ENCODE measurements at regions not wholly inside any gene's neighbourhood (a gene's known extent, or its start where the extent isn't known, plus 50 kb on each side); places are given as distances from the start of the nearest gene placed in this dataset.

GRCh38 chr2:240216167-240216566 is 75.7 kb upstream of the OTOS start:
- Histone ChIP-seq H3K4me1 (ENCODE audit: control insufficient read depth, insufficient read depth, low read length, poor library complexity, severe bottlenecking) (no peaks in the 10 kb centered on the region), H3K4me3 (ENCODE audit: extremely low read depth, insufficient read depth, low read length, poor library complexity, severe bottlenecking) (no peak overlapping the region), H3K36me3 (ENCODE audit: control insufficient read depth, insufficient read depth, low read length) (no peaks in the 10 kb centered on the region), H3K27ac (ENCODE audit: low read depth, low read length, severe bottlenecking) (no peak overlapping the region), H3K9me3 (ENCODE audit: control insufficient read depth, low read length) (no peaks in the 10 kb centered on the region)
- 71 to 73% methylated on average over 6 to 8 of the region's 8 CpGs for WGBS, 2 experiments (ENCODE audit: insufficient coverage in 2 of 2)

DNA sequence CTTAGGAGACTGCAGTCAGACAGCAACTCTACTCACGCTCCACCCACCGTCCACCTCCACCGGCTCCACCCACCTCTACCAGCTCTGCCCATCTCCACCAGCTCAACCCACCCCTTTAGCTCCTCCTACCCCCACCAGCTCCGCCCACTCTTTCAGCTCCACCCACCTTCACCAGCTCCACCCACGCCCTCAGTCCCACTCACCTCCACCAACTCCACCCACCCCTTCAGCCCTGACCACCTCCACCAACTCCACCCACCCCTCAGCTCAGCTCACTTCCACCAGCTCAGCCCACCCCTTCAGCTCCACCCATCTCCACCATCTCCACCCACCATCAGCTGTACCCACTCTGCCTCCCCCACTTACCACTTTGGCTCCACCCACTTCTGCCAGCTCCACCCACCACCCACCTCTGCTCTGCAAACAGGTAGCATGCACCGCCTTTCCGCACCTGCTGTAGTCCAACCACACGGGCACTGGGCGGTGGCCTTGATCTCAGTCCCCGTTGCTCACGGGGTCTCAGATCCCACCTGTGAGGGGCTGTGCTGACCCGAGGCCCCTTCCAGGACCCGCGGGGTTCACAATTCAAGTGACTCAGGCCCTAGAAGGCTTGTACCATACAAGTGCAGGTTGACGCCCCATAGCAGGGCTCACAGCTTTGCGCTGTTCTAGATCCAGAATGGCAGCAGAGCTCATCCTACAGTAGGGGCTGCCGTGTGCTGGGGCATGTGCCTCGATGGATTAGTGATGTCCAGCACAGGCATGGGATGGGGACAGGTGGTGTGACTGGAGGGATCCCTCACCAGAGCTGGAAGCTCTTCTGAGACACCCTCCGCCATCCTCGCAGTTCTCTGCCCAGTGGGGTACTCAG is 77.2 kb upstream of the OTOS start:
- Histone ChIP-seq H3K36me3 (ENCODE audit: control insufficient read depth, insufficient read depth, low read length) (no peaks in the 10 kb centered on the region), H3K4me3 (ENCODE audit: extremely low read depth, insufficient read depth, low read length, poor library complexity, severe bottlenecking) (no peak overlapping the region), H3K4me1 (ENCODE audit: control insufficient read depth, insufficient read depth, low read length, poor library complexity, severe bottlenecking) (no peaks in the 10 kb centered on the region), H3K27ac (ENCODE audit: low read depth, low read length, severe bottlenecking) (no peak overlapping the region), H3K9me3 (ENCODE audit: control insufficient read depth, low read length) (peaks cover 4% of the 10 kb centered on the region)
- 84 to 96% methylated on average over 17 to 18 of the region's 20 CpGs for WGBS, 2 experiments (ENCODE audit: insufficient coverage in 2 of 2)

- Histone ChIP-seq H3K36me3 (ENCODE audit: control insufficient read depth, insufficient read depth, low read length) (no peaks in the 10 kb centered on the region), H3K4me3 (ENCODE audit: extremely low read depth, insufficient read depth, low read length, poor library complexity, severe bottlenecking) (no peak overlapping the region), H3K9me3 (ENCODE audit: control insufficient read depth, low read length) (peaks cover 4% of the 10 kb centered on the region), H3K27ac (ENCODE audit: low read depth, low read length, severe bottlenecking) (no peak overlapping the region), H3K4me1 (ENCODE audit: control insufficient read depth, insufficient read depth, low read length, poor library complexity, severe bottlenecking) (no peaks in the 10 kb centered on the region)
- 90 to 91% methylated on average over 12 to 13 of the region's 16 CpGs for WGBS, 2 experiments (ENCODE audit: insufficient coverage in 2 of 2)
Measured at GRCh38 chr2:240219208-240219890, 78.9 kb upstream of the OTOS start.

DNA sequence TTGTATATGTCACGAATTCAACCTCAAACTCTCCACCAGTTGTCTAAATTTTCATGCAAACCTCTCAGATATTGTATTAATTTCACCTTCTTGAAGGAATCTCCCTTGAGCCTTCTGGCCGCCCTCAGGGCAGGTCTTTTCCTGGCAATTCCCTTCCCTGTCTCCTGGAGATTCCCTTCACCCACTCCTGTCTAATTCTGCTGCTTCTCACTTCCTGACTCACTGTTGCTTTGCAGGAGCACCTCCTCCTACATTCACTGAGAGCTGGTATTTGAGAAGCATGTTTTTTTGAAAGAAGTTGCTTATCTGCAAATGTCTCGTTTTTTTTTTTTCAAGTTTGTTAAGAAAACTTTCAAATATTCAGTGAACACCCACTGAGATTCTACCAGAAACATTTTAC is 79.9 kb upstream of the OTOS start:
- H3K9me3 ChIP-seq (ENCODE audit: control insufficient read depth, low read length), result peaks cover 4% of the 10 kb centered on the region
- no peaks in the 10 kb centered on the region for H3K36me3 ChIP-seq (ENCODE audit: control insufficient read depth, insufficient read depth, low read length)
- H3K4me3 ChIP-seq (ENCODE audit: extremely low read depth, insufficient read depth, low read length, poor library complexity, severe bottlenecking), result no peak overlapping the region
- 83% methylated on average over 2 of the region's 3 CpGs for WGBS, 2 experiments (ENCODE audit: insufficient coverage in 2 of 2)
- no peak overlapping the region for H3K27ac ChIP-seq (ENCODE audit: low read depth, low read length, severe bottlenecking)
- H3K4me1 ChIP-seq (ENCODE audit: control insufficient read depth, insufficient read depth, low read length, poor library complexity, severe bottlenecking), result no peaks in the 10 kb centered on the region

- no peaks in the 10 kb centered on the region for H3K36me3 ChIP-seq (ENCODE audit: control insufficient read depth, insufficient read depth, low read length)
- 77 to 82% methylated on average over 6 to 7 of the region's 7 CpGs for WGBS, 2 experiments (ENCODE audit: insufficient coverage in 2 of 2)
- H3K4me1 ChIP-seq (ENCODE audit: control insufficient read depth, insufficient read depth, low read length, poor library complexity, severe bottlenecking), result no peaks in the 10 kb centered on the region
- peaks cover 9% of the 10 kb centered on the region for H3K9me3 ChIP-seq (ENCODE audit: control insufficient read depth, low read length)
- H3K4me3 ChIP-seq (ENCODE audit: extremely low read depth, insufficient read depth, low read length, poor library complexity, severe bottlenecking), result no peak overlapping the region
- no peak overlapping the region for H3K27ac ChIP-seq (ENCODE audit: low read depth, low read length, severe bottlenecking)
Measured at GRCh38 chr2:240223631-240224030, 83.2 kb upstream of the OTOS start.

DNA sequence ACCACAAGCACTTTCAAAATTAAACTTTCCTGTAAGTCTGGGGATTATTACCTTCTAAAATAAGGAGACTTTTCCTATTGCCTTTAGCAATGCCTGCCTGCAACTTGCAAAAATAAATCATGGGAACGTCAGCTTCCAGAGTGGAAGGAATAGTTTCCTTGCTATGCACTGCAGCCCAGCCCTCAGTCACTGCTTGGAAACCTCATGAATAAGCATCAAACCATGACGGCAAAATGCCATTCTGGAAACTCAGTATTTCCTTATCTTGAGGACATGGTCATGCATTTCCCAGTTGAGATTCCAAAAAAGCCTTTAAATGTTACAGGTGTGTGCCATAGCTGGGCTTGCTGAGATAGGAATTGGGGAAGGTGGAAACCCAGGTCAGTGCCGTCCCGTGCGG is 84.2 kb upstream of the OTOS start:
- H3K36me3 ChIP-seq (ENCODE audit: control insufficient read depth, insufficient read depth, low read length), result no peaks in the 10 kb centered on the region
- H3K4me1 ChIP-seq (ENCODE audit: control insufficient read depth, insufficient read depth, low read length, poor library complexity, severe bottlenecking), result no peaks in the 10 kb centered on the region
- H3K4me3 ChIP-seq (ENCODE audit: extremely low read depth, insufficient read depth, low read length, poor library complexity, severe bottlenecking), result no peak overlapping the region
- H3K27ac ChIP-seq (ENCODE audit: low read depth, low read length, severe bottlenecking), result no peak overlapping the region
- 91 to 92% methylated on average over 4 to 5 of the region's 5 CpGs for WGBS, 2 experiments (ENCODE audit: insufficient coverage in 2 of 2)
- H3K9me3 ChIP-seq (ENCODE audit: control insufficient read depth, low read length), result peaks cover 18% of the 10 kb centered on the region

DNA sequence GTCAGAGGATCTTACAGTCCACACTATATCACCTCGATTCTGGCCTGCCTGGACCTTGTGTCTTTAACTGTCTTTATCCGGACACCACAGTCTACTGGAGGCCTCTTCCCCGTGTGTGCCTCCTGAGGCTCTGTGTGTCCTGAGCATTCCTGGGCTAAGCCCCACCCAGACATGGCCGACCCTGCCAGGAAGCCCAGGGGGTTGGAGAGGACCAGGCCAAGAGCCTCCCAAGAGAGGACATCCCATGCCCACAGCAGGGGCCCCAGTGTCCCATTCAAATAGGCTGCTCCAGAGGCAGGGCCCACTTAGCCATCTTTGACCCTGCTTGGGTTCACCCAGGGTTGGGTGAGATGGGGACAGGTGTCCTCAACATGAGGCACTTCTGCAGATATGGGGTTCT is 84.7 kb upstream of the OTOS start:
- Histone ChIP-seq H3K27ac (ENCODE audit: low read depth, low read length, severe bottlenecking) (no peak overlapping the region), H3K4me3 (ENCODE audit: extremely low read depth, insufficient read depth, low read length, poor library complexity, severe bottlenecking) (no peak overlapping the region), H3K36me3 (ENCODE audit: control insufficient read depth, insufficient read depth, low read length) (no peaks in the 10 kb centered on the region), H3K4me1 (ENCODE audit: control insufficient read depth, insufficient read depth, low read length, poor library complexity, severe bottlenecking) (no peaks in the 10 kb centered on the region), H3K9me3 (ENCODE audit: control insufficient read depth, low read length) (peaks cover 22% of the 10 kb centered on the region)
- 77 to 86% methylated on average over 3 to 4 of the region's 4 CpGs for WGBS, 2 experiments (ENCODE audit: insufficient coverage in 2 of 2)

- Histone ChIP-seq H3K9me3 (ENCODE audit: control insufficient read depth, low read length) (peaks cover 22% of the 10 kb centered on the region), H3K36me3 (ENCODE audit: control insufficient read depth, insufficient read depth, low read length) (no peaks in the 10 kb centered on the region), H3K4me3 (ENCODE audit: extremely low read depth, insufficient read depth, low read length, poor library complexity, severe bottlenecking) (no peak overlapping the region), H3K4me1 (ENCODE audit: control insufficient read depth, insufficient read depth, low read length, poor library complexity, severe bottlenecking) (no peaks in the 10 kb centered on the region), H3K27ac (ENCODE audit: low read depth, low read length, severe bottlenecking) (no peak overlapping the region)
- 84 to 96% methylated on average over 4 to 5 of the region's 8 CpGs for WGBS, 2 experiments (ENCODE audit: insufficient coverage in 2 of 2)
Measured at GRCh38 chr2:240225660-240226475, 85.4 kb upstream of the OTOS start.

- Histone ChIP-seq H3K4me3 (ENCODE audit: extremely low read depth, insufficient read depth, low read length, poor library complexity, severe bottlenecking) (no peak overlapping the region), H3K27ac (ENCODE audit: low read depth, low read length, severe bottlenecking) (no peak overlapping the region), H3K36me3 (ENCODE audit: control insufficient read depth, insufficient read depth, low read length) (no peaks in the 10 kb centered on the region), H3K9me3 (ENCODE audit: control insufficient read depth, low read length) (peaks cover 22% of the 10 kb centered on the region), H3K4me1 (ENCODE audit: control insufficient read depth, insufficient read depth, low read length, poor library complexity, severe bottlenecking) (no peaks in the 10 kb centered on the region)
- 91 to 94% methylated on average over 6 to 8 of the region's 8 CpGs for WGBS, 2 experiments (ENCODE audit: insufficient coverage in 2 of 2)
Measured at GRCh38 chr2:240226672-240227537, 86.4 kb upstream of the OTOS start.
